Osteocyte (in vitro differentiated cells): ENCODE measurements at regions not wholly inside any gene's neighbourhood (a gene's known extent, or its start where the extent isn't known, plus 50 kb on each side); places are given as distances from the start of the nearest gene placed in this dataset.

Experiments used
- DNase-seq: peaks from one replicate; pipeline ENCODE4 v3.0.0; 2021; ENCODE audit warnings: mixed read lengths; ENCODE audit not compliant: unreplicated experiment; ENCODE audit errors: extremely low spot score
- H3K27ac Mint-ChIP-seq: one replicate; pipeline ENCODE4 v1.8.0; 2021; ENCODE audit warnings: mild to moderate bottlenecking, mixed read lengths; ENCODE audit not compliant: unreplicated experiment
- H3K27me3 Mint-ChIP-seq: one replicate; pipeline ENCODE4 v1.8.0; 2021; ENCODE audit warnings: mixed read lengths; ENCODE audit not compliant: unreplicated experiment
- H3K36me3 Mint-ChIP-seq: one replicate; pipeline ENCODE4 v1.8.0; 2021; ENCODE audit warnings: mixed read lengths; ENCODE audit not compliant: unreplicated experiment
- H3K4me1 Mint-ChIP-seq: one replicate; pipeline ENCODE4 v1.8.0; 2021; ENCODE audit warnings: mixed read lengths; ENCODE audit not compliant: unreplicated experiment
- H3K4me3 Mint-ChIP-seq: one replicate; pipeline ENCODE4 v1.8.0; 2021; ENCODE audit warnings: mild to moderate bottlenecking, moderate library complexity, mixed read lengths; ENCODE audit not compliant: unreplicated experiment
- H3K9me3 Mint-ChIP-seq: one replicate; pipeline ENCODE4 v1.8.0; 2021; ENCODE audit warnings: mixed read lengths; ENCODE audit not compliant: unreplicated experiment
- TF ChIP-seq, protein P1 (sequence below): fragments of 200-600 bp; sonication (generic); IDR thresholded peaks from 2 replicates; pipeline ENCODE4 v1.5.0; 2021; ENCODE audit warnings: antibody characterized with exemption, mild to moderate bottlenecking, moderate library complexity

DNA sequence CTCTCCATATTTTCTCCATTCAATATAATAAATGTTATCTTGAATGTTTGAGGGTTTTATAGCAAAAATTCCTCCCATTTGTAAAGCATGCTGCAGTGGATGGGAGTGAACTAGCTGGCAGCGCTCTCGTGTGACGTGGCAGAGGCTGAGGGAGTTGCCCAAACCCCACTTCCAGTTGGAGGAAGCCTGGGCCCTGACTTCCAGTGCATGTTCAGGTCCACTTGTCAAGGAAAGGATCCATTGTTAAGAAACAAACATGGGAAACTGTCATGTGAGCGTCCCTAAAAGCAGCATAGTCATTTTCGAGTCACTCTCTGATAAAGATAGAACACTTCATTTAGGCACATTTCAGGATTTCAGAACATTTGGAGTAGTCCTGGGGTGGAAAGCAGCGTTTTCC, 116.6 kb downstream of the SLC25A47 start:
- Mint-ChIP-seq H3K36me3 (no peaks in the 10 kb centered on the region), H3K9me3 (no peaks in the 10 kb centered on the region), H3K27me3 (no peaks in the 10 kb centered on the region), H3K4me1 (peaks cover 70% of the 10 kb centered on the region), H3K4me3 (no peak overlapping the region), H3K27ac (peak overlapping the region; percentile 66)
- peak; percentile 46 for DNase-seq
- TF ChIP-seq, protein P1, sequence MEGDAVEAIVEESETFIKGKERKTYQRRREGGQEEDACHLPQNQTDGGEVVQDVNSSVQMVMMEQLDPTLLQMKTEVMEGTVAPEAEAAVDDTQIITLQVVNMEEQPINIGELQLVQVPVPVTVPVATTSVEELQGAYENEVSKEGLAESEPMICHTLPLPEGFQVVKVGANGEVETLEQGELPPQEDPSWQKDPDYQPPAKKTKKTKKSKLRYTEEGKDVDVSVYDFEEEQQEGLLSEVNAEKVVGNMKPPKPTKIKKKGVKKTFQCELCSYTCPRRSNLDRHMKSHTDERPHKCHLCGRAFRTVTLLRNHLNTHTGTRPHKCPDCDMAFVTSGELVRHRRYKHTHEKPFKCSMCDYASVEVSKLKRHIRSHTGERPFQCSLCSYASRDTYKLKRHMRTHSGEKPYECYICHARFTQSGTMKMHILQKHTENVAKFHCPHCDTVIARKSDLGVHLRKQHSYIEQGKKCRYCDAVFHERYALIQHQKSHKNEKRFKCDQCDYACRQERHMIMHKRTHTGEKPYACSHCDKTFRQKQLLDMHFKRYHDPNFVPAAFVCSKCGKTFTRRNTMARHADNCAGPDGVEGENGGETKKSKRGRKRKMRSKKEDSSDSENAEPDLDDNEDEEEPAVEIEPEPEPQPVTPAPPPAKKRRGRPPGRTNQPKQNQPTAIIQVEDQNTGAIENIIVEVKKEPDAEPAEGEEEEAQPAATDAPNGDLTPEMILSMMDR, result no peak

DNA sequence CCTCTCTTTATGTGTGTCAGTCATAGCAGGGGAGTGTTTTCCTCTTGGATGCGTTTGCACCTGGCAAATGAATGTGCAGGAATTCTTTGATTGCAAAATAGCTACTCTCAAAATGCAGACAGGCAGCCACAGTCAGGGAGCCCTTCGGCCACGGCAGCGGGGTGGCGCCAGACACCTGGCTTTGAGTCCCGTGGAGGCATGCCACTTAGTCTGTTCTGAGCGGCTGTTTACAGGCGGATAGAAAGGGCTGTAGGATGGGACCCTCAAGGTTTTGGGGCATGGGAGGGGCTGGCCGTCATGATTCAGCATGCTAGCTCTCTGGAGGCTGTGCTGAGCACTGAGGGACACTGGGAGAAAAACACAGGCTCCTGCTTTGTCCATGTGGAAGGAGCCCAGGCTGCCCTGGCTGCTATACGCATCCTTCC, 117.1 kb downstream of the SLC25A47 start:
- no peaks in the 10 kb centered on the region for H3K27me3 Mint-ChIP-seq
- H3K9me3 Mint-ChIP-seq, result no peaks in the 10 kb centered on the region
- peaks cover 67% of the 10 kb centered on the region for H3K4me1 Mint-ChIP-seq
- peak overlapping the region; percentile 66 for H3K27ac Mint-ChIP-seq
- TF ChIP-seq, protein P1, result peak; percentile 78
- H3K36me3 Mint-ChIP-seq, result no peaks in the 10 kb centered on the region
- DNase-seq, result peak; percentile 86
- H3K4me3 Mint-ChIP-seq, result no peak overlapping the region

DNA sequence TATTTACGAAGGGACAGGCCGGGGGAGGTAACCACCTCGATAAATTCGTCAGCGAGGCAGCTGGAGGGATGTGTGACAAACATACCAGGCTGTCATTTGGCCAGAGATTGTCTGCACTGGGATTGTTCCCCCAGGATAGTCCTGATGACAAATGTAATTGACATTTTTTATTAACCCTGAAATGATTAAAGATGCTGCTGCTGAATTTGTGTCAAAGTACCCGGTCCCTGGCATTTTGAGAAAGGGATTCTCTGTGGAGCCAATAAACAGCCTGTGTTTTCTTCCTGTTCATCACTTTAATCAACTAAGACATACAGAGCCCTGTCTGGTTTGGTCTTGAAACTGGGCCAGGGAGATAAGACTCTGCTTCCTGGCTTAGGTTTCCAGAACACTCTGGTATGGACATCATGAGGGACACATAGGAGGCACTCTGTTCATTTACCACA, 117.6 kb downstream of the SLC25A47 start:
- no peaks in the 10 kb centered on the region for H3K36me3 Mint-ChIP-seq
- H3K27ac Mint-ChIP-seq, result peak overlapping the region; percentile 66
- H3K9me3 Mint-ChIP-seq, result no peaks in the 10 kb centered on the region
- no peak overlapping the region for H3K4me3 Mint-ChIP-seq
- peak; percentile 46 for DNase-seq
- no peaks in the 10 kb centered on the region for H3K27me3 Mint-ChIP-seq
- peaks cover 62% of the 10 kb centered on the region for H3K4me1 Mint-ChIP-seq
- TF ChIP-seq, protein P1, result no peak

DNA sequence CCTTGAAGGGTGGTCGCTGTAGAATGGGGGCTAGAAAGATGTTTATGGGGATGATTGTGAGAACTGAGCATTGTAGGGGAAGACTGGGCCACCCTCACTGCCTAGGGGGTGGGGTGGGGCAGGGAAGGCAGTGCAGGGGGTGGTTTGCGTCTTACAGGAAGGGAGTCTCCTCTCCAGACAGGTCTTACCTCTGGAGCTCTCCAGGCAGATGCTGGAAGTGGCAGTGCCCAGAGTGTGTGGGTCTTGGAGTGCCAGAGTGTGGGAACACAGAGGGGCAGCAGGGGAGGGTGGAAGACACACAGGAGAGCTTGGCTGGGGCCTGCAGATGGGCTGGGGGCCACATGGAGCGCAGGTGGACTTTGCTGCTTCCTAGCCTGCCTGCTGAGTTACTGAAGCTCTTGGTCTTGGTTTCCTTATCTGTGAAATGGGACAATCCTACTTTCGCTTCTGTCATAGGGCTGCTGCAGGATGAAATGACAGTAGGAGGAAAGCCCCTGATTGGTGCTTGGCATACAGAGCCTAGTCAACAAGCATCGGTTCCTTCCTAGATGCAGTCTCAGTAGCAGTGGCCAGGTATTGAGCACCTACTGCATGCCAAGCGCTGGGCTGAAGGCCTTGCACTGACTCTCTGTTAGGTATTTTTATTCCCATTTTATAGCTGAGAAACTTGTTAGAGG, 118.3 kb downstream of the SLC25A47 start:
- Mint-ChIP-seq H3K36me3 (no peaks in the 10 kb centered on the region), H3K27ac (peak overlapping the region; percentile 38), H3K4me1 (peaks cover 56% of the 10 kb centered on the region), H3K9me3 (no peaks in the 10 kb centered on the region), H3K27me3 (no peaks in the 10 kb centered on the region), H3K4me3 (no peak overlapping the region)
- DNase-seq, result no peak
- TF ChIP-seq, protein P1, result no peak

DNA sequence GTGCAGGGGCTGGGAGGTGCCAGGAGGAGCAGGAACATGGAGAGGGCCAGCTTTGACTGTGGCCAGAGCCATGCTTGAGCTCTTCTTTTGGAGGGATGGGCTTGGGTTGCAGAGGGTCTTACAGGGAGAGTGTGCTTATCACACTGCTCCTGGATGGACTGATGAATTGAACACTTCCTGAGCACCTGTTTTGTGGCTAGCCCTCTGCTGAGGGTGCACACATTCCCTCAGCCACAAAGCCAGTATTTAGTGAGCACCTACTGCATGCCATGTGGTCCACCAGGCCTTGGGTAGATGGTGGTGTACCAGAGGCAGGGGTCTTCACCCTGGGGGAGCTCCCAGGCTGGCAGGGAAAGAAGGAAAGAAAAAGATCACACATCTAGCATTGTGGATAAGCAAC, 118.9 kb downstream of the SLC25A47 start:
- TF ChIP-seq, protein P1, result no peak
- Mint-ChIP-seq H3K27ac (no peak overlapping the region), H3K4me1 (peaks cover 50% of the 10 kb centered on the region), H3K36me3 (no peaks in the 10 kb centered on the region), H3K4me3 (no peak overlapping the region), H3K9me3 (no peaks in the 10 kb centered on the region), H3K27me3 (no peaks in the 10 kb centered on the region)
- no peak for DNase-seq
